GM19438 (cell line): ENCODE measurements at regions not wholly inside any gene's neighbourhood (a gene's known extent, or its start where the extent isn't known, plus 50 kb on each side); places are given as distances from the start of the nearest gene placed in this dataset.

Source experiments
- ATAC-seq: cut with Tn5 transposase; IDR thresholded peaks from one replicate; pipeline ENCODE4 v1.9.1; 2021; ENCODE audit warnings: low read depth; ENCODE audit not compliant: unreplicated experiment

- ATAC-seq: no peak
Measured at GRCh38 chr6:79307321-79308036, 73.0 kb upstream of the HMGN3 start.

GRCh38 chr6:79305020-79305419 is 70.5 kb upstream of the HMGN3 start:
- no peak for ATAC-seq

- no peak for ATAC-seq
Measured at GRCh38 chr6:79302341-79302740, 67.9 kb upstream of the HMGN3 start.

- no peak for ATAC-seq
Measured at GRCh38 chr6:79301290-79301689, 66.8 kb upstream of the HMGN3 start.

DNA sequence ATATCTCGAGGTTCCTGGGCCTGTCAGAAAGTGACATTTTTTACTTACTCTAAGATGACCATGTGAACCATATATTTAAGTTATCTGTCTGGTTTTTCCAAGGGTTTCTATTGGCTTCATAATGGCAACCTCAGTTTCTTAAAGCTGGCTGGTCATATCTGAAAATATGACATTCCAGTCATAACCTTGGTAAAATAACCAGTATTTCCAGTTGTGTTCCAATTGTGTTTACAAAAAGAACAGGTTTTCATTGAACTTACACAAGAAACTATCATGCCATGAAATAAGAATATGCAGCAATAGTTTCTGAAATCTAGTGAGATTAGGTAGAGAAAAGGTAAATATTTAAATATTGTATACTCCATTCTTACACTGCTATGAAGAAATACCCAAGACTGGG is 61.7 kb upstream of the HMGN3 start:
- ATAC-seq: no peak
